Astrocyte (in vitro differentiated cells and primary cell): ENCODE measurements at regions not wholly inside any gene's neighbourhood (a gene's known extent, or its start where the extent isn't known, plus 50 kb on each side); places are given as distances from the start of the nearest gene placed in this dataset.

Experiments
- DNase-seq: peaks from one replicate; pipeline ENCODE4 v3.0.0-alpha.2; 2010; ENCODE audit warnings: low read depth
- FAIRE-seq: peaks from 2 replicates; lab custom pipeline; 2011; peaks lifted over from hg19 to GRCh38; lab: Jason Lieb, UNC
- H2AFZ ChIP-seq: 2 replicates; pipeline ENCODE4 v1.6.0; 2012; ENCODE audit warnings: low read depth, low read length, inconsistent platforms
- H3K27ac ChIP-seq: 2 replicates; pipeline ENCODE4 v1.5.1; 2011; ENCODE audit warnings: low read depth, low read length, inconsistent platforms
- H3K27me3 ChIP-seq: 2 replicates; pipeline ENCODE4 v1.6.0; 2011; ENCODE audit warnings: low read length, inconsistent platforms; ENCODE audit not compliant: insufficient read depth
- H3K36me3 ChIP-seq: 2 replicates; pipeline ENCODE4 v1.5.1; 2011; ENCODE audit warnings: low read length, inconsistent platforms; ENCODE audit not compliant: insufficient read depth
- H3K4me1 ChIP-seq: 2 replicates; pipeline ENCODE4 v1.5.1; 2011; ENCODE audit warnings: low read length, inconsistent platforms; ENCODE audit not compliant: insufficient read depth
- H3K4me2 ChIP-seq: 2 replicates; pipeline ENCODE4 v1.6.0; 2012; ENCODE audit warnings: low read length, inconsistent platforms
- H3K4me3 ChIP-seq: 2 replicates; pipeline ENCODE4 v1.5.1; 2011; ENCODE audit warnings: low read depth, mild to moderate bottlenecking, low read length, inconsistent platforms; ENCODE audit not compliant: insufficient read depth
- H3K79me2 ChIP-seq: 2 replicates; pipeline ENCODE4 v1.6.0; 2012; ENCODE audit warnings: mild to moderate bottlenecking, low read length, inconsistent platforms; ENCODE audit not compliant: insufficient read depth
- H3K9ac ChIP-seq: 2 replicates; pipeline ENCODE4 v1.6.0; 2012; ENCODE audit warnings: mild to moderate bottlenecking, low read length, inconsistent platforms
- H3K9me3 ChIP-seq: 2 replicates; pipeline ENCODE4 v1.5.1; 2012; ENCODE audit warnings: low read depth, mild to moderate bottlenecking, low read length, inconsistent platforms; ENCODE audit not compliant: insufficient read depth
- H4K20me1 ChIP-seq: 2 replicates; pipeline ENCODE4 v1.6.0; 2012; ENCODE audit warnings: low read length, inconsistent platforms; ENCODE audit not compliant: insufficient read depth
- H3K27ac Mint-ChIP-seq: one replicate; pipeline ENCODE4 v1.8.0; 2021; ENCODE audit warnings: mild to moderate bottlenecking, mixed read lengths; ENCODE audit not compliant: unreplicated experiment
- H3K27me3 Mint-ChIP-seq: one replicate; pipeline ENCODE4 v1.8.0; 2021; ENCODE audit warnings: low read depth, mixed read lengths; ENCODE audit not compliant: unreplicated experiment
- H3K36me3 Mint-ChIP-seq: one replicate; pipeline ENCODE4 v1.8.0; 2021; ENCODE audit warnings: low read depth, mixed read lengths; ENCODE audit not compliant: unreplicated experiment
- H3K4me1 Mint-ChIP-seq: one replicate; pipeline ENCODE4 v1.8.0; 2021; ENCODE audit warnings: low read depth, mixed read lengths; ENCODE audit not compliant: unreplicated experiment
- H3K4me3 Mint-ChIP-seq: one replicate; pipeline ENCODE4 v1.8.0; 2021; ENCODE audit warnings: mild to moderate bottlenecking, moderate library complexity, mixed read lengths; ENCODE audit not compliant: unreplicated experiment
- H3K9me3 Mint-ChIP-seq: one replicate; pipeline ENCODE4 v1.8.0; 2021; ENCODE audit warnings: mild to moderate bottlenecking, mixed read lengths; ENCODE audit not compliant: unreplicated experiment
- EZH2 ChIP-seq: IDR thresholded peaks from 2 replicates; pipeline ENCODE4 v1.6.1; 2012; ENCODE audit warnings: mild to moderate bottlenecking, low read length, inconsistent platforms; ENCODE audit not compliant: insufficient read depth
- TF ChIP-seq, protein P1 (sequence below): IDR thresholded peaks from 2 replicates; pipeline ENCODE4 v1.5.1; 2011; ENCODE audit warnings: low read depth, mild to moderate bottlenecking, inconsistent platforms, low read length, moderate library complexity; ENCODE audit not compliant: insufficient read depth

DNA sequence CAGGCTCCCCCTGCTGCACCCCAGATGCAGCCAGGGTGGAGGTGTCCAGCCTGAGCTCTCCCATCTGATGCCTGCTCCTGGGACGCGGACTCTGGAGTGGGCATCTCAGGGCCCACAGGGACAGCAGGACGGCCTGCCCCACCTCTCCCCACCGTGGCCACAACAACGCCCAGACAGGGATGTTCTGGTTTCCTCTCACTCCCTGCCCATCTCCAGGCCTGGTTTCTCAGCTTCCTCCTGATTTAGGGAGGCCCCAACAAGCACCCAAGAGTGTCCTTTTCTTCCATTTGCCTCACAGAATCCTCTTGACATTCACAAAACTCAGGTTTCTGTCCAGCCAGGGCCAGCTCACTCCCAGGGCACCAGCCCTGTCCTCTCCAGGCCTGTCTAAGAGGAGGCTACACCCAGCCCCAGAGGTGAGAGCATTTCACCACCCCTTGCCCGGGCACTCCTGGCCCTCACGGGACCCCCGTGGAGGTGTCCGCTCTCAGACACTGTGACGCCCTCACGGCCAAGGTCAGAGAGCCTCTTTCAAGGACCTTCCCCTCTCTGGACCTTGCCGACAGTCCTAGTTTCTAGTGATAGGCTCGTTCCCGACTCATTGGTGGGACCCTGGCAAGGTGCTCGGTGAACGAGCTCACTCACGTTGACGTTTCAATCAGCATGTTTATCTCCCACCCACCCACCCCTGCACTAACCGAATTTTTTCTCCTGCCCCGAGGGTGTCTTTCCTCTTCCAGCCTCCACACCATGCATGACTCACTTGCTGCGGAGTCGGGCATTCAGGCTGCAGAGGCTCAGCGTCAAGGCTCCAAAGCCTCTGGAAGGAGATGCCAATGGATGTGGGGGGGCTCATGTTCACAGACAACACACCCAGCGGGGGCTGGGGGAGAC lies 62.0 kb upstream of the UNC5A start:
- Mint-ChIP-seq H3K4me1 (peaks cover 10% of the 10 kb centered on the region), H3K36me3 (no peaks in the 10 kb centered on the region), H3K4me3 (no peak overlapping the region), H3K27me3 (peaks cover 39% of the 10 kb centered on the region), H3K27ac (no peak overlapping the region), H3K9me3 (no peaks in the 10 kb centered on the region)
- H3K27me3 ChIP-seq: peaks cover 52% of the 10 kb centered on the region
- DNase-seq (no peak), FAIRE-seq (no peak)
- H3K9ac ChIP-seq: no peak overlapping the region
- no peak overlapping the region for H3K27ac ChIP-seq
- peaks cover 5% of the 10 kb centered on the region for H4K20me1 ChIP-seq
- H3K9me3 ChIP-seq: no peaks in the 10 kb centered on the region
- no peaks in the 10 kb centered on the region for H3K79me2 ChIP-seq
- no peaks in the 10 kb centered on the region for H3K36me3 ChIP-seq
- no peak overlapping the region for H2AFZ ChIP-seq
- H3K4me2 ChIP-seq: no peak overlapping the region
- no peak overlapping the region for H3K4me3 ChIP-seq
- no peaks in the 10 kb centered on the region for H3K4me1 ChIP-seq
- TF ChIP-seq, protein P1, sequence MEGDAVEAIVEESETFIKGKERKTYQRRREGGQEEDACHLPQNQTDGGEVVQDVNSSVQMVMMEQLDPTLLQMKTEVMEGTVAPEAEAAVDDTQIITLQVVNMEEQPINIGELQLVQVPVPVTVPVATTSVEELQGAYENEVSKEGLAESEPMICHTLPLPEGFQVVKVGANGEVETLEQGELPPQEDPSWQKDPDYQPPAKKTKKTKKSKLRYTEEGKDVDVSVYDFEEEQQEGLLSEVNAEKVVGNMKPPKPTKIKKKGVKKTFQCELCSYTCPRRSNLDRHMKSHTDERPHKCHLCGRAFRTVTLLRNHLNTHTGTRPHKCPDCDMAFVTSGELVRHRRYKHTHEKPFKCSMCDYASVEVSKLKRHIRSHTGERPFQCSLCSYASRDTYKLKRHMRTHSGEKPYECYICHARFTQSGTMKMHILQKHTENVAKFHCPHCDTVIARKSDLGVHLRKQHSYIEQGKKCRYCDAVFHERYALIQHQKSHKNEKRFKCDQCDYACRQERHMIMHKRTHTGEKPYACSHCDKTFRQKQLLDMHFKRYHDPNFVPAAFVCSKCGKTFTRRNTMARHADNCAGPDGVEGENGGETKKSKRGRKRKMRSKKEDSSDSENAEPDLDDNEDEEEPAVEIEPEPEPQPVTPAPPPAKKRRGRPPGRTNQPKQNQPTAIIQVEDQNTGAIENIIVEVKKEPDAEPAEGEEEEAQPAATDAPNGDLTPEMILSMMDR: no peak
- no peak for TF ChIP-seq EZH2

DNA sequence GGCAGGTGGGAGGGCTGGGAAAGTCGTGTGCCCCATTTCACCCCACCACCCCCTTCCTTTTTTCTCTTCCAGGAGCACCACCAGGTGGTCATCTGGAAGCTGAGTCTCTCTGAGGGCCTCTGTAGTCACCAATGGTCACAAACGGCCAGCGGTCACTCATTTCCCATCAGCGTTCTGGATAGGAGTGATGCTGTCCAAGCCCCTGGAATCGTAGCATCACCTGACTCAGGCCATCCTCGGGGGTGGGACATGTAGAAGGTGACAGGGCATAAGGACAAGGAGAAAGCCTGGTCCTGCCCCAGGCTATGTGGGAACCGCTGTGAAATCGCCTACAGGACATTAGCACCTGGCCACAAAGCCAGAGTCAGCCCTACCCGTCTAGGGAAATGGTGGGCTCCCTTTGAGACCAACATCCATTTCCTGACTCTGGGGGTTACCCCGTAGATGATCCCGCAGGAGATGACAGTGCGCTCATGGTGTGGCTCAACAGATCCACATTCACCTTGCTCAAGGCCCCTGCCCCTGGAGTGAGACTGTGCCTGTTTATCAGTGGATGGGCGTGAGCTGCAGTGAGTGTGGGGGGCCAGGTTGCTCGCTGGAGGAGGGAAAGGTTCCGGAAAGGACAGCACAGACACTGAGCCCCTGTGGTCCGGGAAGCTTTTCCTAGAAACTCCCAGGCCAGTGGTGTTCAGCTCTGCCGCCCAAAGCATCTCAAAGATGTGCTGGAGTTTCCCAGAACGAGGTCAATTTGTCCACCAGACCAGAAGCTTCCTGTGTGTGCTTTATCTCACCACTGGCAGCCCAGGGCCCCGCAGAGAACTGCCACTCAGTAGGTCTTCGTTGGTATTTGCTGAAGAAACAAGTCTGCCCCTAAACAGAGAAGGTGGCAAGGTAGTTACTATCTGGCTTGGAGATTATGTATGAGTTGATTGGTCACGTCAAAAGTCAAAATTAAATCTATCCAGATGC lies 61.1 kb upstream of the UNC5A start:
- H3K4me3 ChIP-seq: no peak overlapping the region
- Mint-ChIP-seq H3K4me1 (peaks cover 14% of the 10 kb centered on the region), H3K27ac (no peak overlapping the region), H3K9me3 (peaks cover 1% of the 10 kb centered on the region), H3K4me3 (no peak overlapping the region), H3K36me3 (no peaks in the 10 kb centered on the region), H3K27me3 (peaks cover 33% of the 10 kb centered on the region)
- TF ChIP-seq, protein P1: no peak
- no peak for TF ChIP-seq EZH2
- no peaks in the 10 kb centered on the region for H3K4me1 ChIP-seq
- no peaks in the 10 kb centered on the region for H3K36me3 ChIP-seq
- no peaks in the 10 kb centered on the region for H3K9me3 ChIP-seq
- H3K27ac ChIP-seq: no peak overlapping the region
- no peak overlapping the region for H2AFZ ChIP-seq
- H3K4me2 ChIP-seq: no peak overlapping the region
- no peak for FAIRE-seq
- peaks cover 44% of the 10 kb centered on the region for H3K27me3 ChIP-seq
- no peak for DNase-seq
- no peak overlapping the region for H3K9ac ChIP-seq
- H4K20me1 ChIP-seq: peaks cover 4% of the 10 kb centered on the region
- H3K79me2 ChIP-seq: no peaks in the 10 kb centered on the region
